ENCODE measurements at regions not wholly inside any gene's neighbourhood (a gene's known extent, or its start where the extent isn't known, plus 50 kb on each side); places are given as distances from the start of the nearest gene placed in this dataset.
"Not testable (repeated sequence)": the region's sequence is repeated elsewhere in the genome, so short reads cannot be mapped to it uniquely, and the experiment has no call there.

- TF ChIP-seq, protein P1, sequence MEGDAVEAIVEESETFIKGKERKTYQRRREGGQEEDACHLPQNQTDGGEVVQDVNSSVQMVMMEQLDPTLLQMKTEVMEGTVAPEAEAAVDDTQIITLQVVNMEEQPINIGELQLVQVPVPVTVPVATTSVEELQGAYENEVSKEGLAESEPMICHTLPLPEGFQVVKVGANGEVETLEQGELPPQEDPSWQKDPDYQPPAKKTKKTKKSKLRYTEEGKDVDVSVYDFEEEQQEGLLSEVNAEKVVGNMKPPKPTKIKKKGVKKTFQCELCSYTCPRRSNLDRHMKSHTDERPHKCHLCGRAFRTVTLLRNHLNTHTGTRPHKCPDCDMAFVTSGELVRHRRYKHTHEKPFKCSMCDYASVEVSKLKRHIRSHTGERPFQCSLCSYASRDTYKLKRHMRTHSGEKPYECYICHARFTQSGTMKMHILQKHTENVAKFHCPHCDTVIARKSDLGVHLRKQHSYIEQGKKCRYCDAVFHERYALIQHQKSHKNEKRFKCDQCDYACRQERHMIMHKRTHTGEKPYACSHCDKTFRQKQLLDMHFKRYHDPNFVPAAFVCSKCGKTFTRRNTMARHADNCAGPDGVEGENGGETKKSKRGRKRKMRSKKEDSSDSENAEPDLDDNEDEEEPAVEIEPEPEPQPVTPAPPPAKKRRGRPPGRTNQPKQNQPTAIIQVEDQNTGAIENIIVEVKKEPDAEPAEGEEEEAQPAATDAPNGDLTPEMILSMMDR (IDR thresholded peaks at IDR 0.05), result not testable (repeated sequence)
- TF ChIP-seq POLR2AphosphoS5 (IDR thresholded peaks at IDR 0.05), result not testable (repeated sequence)
These were observed 863.2 kb upstream of the CDH10 start for GRCh38 chr5:25508011-25508410.
